ENCODE measurements at regions not wholly inside any gene's neighbourhood (a gene's known extent, or its start where the extent isn't known, plus 50 kb on each side); places are given as distances from the start of the nearest gene placed in this dataset.

GRCh38 chr5:161115941-161116340 is 263.9 kb upstream of the ATP10B start:
- no peak for DNase-seq

GRCh38 chr5:161112371-161112770 is 260.4 kb upstream of the ATP10B start:
- DNase-seq: no peak

- no peak for DNase-seq
These were observed 253.5 kb upstream of the ATP10B start for GRCh38 chr5:161105525-161105924.

GRCh38 chr5:161098516-161098915 is 246.5 kb upstream of the ATP10B start:
- no peak for DNase-seq

- no peak for DNase-seq
These were observed 244.6 kb upstream of the ATP10B start for GRCh38 chr5:161096581-161096980.

GRCh38 chr5:161095953-161096352 is 243.9 kb upstream of the ATP10B start:
- no peak for DNase-seq

- no peak for DNase-seq
These were observed 242.4 kb upstream of the ATP10B start for GRCh38 chr5:161094411-161094810.

- no peak for DNase-seq
These were observed 241.1 kb upstream of the ATP10B start for GRCh38 chr5:161093100-161093499.

- DNase-seq: no peak
These were observed 237.6 kb upstream of the ATP10B start for GRCh38 chr5:161089569-161089968.

GRCh38 chr5:161086461-161086860 is 234.4 kb upstream of the ATP10B start:
- DNase-seq: no peak

- DNase-seq: no peak
These were observed 233.0 kb upstream of the ATP10B start for GRCh38 chr5:161085056-161085455.

- DNase-seq: no peak
These were observed 232.1 kb upstream of the ATP10B start for GRCh38 chr5:161084115-161084514.

- no peak for DNase-seq
These were observed 226.8 kb upstream of the ATP10B start for GRCh38 chr5:161078793-161079192.

GRCh38 chr5:161077936-161078545 is 226.0 kb upstream of the ATP10B start:
- no peak for DNase-seq

GRCh38 chr5:161077496-161077895 is 225.5 kb upstream of the ATP10B start:
- no peak for DNase-seq

- DNase-seq: no peak
These were observed 212.8 kb upstream of the ATP10B start for GRCh38 chr5:161064781-161065180.

- DNase-seq: no peak
These were observed 212.3 kb upstream of the ATP10B start for GRCh38 chr5:161064297-161064696.

GRCh38 chr5:161058781-161059180 is 206.8 kb upstream of the ATP10B start:
- DNase-seq: no peak

GRCh38 chr5:161051920-161052500 is 200.0 kb upstream of the ATP10B start:
- DNase-seq: no peak

GRCh38 chr5:161047024-161047423 is 195.0 kb upstream of the ATP10B start:
- no peak for DNase-seq

- no peak for DNase-seq
These were observed 190.9 kb upstream of the ATP10B start for GRCh38 chr5:161042862-161043261.

GRCh38 chr5:161042443-161042842 is 190.4 kb upstream of the ATP10B start:
- DNase-seq: no peak

GRCh38 chr5:161040818-161041217 is 188.8 kb upstream of the ATP10B start:
- no peak for DNase-seq

GRCh38 chr5:161036296-161036695 is 184.3 kb upstream of the ATP10B start:
- no peak for DNase-seq

GRCh38 chr5:161034451-161034850 is 182.4 kb upstream of the ATP10B start:
- DNase-seq: no peak
